Amniotic stem cell (primary cell): ENCODE measurements at regions not wholly inside any gene's neighbourhood (a gene's known extent, or its start where the extent isn't known, plus 50 kb on each side); places are given as distances from the start of the nearest gene placed in this dataset.
"Not testable (repeated sequence)": the region's sequence is repeated elsewhere in the genome, so short reads cannot be mapped to it uniquely, and the experiment has no call there.

Source experiments
- DNase-seq: peaks from one replicate; lab custom pipeline; 2025; lab: John Stamatoyannopoulos, UW

DNA sequence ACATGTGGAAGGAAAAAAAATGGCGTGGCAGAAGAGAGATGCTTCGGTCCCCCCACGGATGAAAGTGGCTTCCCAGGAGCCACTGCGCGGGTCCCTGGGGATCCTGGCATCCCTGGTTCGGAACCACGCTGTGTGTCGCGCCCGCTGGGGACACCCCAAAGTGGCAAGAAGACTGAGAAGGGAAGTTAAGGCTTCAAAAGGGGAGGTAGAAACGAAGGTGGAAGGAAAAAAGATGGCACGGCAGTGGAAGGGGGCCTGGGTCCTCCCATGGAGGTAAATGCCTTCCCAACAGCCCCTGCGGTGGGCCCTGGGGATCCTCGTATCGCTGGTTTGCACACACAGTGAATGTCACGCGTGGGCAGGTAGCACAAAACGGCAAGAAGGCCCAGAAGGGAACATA lies 281.7 kb downstream of the ALG10 start:
- no peak for DNase-seq

DNA sequence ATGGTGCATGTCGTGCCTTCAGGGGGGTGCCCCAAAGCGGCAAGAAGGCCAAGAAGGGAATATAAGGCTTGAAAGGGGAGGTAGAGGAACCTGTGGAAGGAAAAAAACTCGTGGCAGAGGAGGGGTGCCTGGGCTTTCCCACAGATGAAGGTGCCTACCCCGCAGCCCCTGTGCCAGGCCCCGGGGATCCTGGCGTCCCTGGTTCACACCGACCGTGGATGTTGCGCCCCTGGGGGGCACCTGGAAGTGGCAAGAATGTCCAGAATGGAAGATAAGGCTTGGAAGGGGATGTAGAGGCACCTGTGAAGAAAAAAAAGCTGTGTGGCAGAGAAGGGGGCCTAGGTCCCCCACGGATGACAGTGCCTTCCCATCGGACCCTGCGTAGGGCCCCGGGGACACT lies 282.2 kb downstream of the ALG10 start:
- no peak for DNase-seq

DNA sequence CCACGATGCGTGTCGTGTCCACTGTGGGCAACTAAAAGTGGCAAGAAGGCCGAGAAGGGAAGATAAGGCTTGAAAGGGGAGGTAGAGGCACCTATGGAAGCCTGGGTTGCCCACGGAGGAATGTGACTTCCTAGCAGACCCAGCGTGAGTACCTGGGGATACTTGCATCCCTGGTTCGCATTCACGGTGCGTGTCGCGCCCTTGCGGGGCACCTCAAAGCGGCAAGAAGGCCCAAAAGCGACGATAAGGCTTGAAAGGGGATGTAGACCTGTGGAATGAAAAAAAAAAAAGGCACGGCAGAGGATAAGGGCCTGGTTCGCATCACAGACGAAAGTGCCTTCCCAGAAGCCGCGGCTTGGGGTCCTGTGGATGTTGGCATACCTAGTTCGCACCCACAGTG lies 282.9 kb downstream of the ALG10 start:
- DNase-seq, result no peak

DNA sequence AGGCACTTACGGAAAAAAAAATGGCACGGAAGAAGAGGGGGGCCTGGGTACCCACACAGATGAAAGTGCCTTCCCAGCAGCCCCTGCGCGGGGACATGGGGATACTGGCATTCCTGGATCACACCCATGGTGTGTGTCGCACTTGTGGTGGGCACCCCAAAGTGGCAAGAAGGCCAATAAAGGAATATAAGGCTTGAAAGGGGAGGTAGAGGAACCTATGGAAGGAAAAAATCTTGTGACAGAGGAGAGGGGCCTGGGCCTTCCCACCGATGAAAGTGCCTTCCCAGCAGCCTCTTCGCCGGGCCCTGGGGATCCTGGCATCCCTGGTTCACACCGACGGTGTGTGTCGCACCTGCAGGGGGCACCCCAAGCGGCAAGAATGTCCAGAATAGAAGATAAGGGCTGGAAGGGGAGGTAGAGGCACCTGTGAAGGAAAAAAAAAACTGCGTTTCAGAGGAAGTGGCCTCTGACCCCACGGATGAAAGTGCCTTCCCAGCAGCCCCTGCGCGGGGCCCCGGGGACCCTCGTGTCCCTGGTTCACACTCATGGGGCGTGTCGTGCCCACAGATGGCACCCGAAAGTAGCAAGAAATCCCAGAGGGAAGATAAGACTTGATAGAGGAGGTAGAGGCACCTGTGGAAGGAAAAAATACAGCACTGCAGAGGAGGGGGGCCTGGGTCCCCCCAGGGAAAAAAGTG lies 284.0 kb downstream of the ALG10 start:
- no peak for DNase-seq

DNA sequence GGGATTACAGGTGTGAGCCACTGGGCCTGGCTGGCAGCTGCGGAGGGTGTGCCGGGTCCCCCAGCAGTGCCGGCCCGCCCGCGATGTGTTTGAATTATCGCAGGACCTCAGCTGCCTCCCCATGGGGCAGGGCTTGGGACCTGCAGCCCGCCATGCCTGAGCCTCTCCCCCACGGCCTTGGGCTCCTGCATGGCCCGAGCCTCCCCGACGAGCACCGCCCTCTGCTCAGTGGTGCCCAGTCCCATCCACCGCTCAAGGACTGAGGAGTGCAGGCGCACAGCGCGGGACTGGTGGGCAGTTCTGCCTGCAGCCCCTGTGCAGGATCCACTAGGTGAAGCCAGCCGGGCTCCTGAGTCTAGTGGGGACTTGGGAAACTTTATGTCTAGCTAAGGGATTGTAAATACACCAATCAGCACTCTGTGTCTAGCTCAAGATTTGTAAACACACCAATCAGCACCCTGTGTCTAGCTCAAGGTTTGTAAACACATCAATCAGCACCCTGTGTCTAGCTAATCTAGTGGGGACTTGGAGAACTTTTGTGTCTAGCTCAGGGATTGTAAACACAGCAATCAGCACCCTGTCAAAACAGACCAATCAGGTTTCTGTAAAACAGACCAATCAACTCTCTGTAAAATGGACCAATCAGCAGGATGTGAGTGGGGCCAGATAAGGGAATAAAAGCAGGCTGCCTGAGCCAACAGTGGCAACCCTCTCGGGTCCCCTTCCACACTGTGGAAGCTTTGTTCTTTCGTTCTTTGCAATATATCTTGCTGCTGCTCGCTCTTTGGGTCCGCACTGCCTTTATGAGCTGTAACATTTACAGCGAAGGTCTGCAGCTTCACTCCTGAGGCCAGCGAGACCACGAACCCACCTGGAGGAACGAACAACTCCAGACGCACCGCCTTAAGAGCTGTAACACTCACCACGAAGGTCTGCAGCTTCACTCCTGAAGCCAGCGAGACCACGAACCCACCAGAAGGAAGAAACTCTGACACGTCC lies 287.8 kb downstream of the ALG10 start:
- DNase-seq, result not testable (repeated sequence)

DNA sequence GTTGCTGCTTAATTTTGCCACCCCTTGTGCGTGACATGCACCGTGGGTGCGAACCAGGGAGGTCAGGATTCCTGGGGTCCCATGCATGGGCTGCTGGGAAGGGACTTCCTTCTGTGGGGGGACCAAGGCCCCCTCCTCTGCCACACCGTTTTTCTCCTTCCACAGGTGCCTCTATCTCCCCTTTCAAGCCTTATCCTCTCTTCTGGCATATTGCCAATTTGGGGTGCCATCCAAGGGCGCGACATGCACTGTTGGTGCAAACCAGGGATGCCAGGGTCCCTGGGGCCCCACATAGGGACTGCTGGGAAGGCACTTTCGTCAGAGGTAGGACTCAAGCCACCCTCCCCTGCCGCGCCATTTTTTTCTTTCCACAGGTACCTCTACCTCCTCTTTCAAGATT lies 289.0 kb downstream of the ALG10 start:
- no peak for DNase-seq

DNA sequence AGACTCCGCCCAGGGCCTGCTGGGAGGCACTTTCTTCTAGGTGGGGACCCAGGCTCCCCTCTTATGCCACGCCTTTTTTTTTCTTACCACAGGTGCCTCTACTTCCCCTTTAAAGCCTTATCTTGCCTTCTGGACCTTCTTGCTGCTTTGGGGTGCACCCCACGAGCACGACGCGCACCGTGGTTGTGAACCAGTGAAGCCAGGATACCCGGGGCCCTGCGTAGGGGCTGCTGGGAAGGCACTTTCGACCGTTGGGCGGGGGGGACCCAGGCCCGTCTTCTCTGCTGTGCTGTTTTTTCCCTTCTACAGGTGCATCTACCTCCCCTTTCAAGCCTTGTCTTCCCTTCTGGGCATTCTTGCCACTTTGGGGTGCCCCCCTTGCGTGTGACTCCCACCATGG lies 305.4 kb downstream of the ALG10 start:
- no peak for DNase-seq

DNA sequence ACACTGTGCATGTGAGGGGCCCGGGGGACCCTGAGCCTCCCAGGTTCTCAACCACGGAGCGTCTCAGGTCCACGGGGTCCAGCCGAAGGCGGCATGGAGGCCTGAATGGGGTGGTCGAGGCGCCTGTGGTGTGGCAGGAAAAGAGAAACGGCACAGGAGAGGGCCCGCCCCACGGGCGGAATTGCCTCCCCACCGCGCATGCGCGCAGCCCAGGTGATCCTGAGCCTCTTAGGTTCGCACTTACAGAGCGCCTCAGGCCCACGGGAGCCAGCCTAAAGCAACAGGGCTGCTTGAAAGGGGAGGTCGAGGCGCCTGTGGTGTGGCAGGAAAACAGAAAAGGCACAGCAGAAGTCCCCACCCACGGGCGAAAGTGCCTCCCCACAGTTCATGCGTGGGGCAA lies 311.0 kb downstream of the ALG10 start:
- no peak for DNase-seq

DNA sequence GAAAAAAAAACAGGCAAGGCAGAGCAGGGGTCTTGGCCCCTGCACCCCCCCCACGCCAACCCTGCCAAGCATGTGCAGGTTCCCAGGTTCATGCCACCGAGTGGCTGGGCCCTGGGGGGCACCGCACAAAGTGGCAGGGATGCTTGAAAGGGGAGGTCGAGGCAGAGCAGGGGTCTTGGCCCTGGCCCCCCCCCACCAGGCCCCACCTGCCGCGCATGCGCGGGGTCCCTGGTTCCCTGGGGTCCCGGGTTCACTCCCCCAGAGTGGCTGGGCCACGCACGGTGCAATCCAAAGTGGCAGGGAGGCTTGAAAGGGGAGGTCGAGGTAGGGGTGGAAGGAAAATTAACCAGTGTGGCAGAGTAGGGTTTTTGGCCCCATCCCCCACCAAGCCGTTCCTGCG lies 312.2 kb downstream of the ALG10 start:
- no peak for DNase-seq

DNA sequence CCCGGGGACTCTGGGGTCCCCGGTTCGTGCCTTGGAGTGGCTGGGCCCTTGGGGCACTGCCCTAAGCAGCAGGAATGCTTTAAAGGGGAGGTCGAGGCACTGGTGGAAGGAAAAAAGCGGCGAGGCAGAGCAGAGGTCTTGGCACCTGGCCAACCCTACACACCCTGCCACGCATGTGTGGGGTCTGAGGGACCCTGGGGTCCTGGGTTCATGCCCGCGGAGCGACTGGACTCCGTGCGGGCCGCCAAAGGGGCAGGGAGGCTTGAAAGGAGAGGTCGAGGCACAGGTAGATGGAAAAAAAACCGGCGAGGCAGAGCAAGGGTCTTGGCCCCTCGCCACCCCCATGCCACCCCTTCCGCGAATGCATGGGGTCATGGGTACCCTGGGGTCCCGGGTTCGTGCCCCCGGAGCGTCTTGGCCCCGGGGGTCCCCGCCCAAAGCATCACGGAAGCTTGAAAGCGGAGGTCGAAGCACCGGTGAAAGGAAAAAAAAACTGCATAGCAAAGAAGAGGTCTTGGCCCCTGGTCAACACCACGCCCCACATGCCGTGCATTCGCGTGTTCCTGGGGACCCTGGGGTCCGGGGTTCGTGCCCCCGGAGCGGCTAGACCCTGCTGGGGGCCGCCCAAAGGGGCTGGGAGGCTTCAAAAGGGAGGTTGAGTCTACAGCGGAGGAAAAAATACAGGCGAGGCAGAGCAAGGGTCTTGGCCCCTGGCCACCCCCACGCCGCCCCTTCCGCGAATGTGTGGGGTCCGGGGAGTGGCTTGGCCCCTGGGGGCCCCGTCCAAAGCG lies 312.9 kb downstream of the ALG10 start:
- DNase-seq, result no peak

DNA sequence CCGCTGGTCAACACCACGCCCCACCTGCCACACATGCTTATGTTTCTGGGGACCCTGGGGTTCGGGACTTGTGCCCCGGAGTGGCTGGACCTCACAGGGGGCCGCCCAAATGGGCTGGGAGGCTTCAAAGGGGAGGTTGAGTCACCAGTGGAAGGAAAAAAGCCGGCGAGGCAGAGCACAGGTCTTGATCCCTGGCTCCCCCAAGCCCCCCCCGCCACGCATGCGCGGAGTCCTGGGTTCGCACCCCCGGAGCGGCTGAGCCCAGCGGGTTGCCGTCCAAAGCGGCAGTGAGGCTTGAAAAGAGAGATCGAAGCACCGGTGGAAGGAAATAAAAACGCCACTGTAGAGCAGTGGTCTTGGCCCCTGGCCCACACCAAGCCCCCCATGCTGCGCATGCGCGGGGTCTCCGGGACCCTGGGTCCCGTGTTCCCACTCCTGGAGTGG lies 313.5 kb downstream of the ALG10 start:
- no peak for DNase-seq

DNA sequence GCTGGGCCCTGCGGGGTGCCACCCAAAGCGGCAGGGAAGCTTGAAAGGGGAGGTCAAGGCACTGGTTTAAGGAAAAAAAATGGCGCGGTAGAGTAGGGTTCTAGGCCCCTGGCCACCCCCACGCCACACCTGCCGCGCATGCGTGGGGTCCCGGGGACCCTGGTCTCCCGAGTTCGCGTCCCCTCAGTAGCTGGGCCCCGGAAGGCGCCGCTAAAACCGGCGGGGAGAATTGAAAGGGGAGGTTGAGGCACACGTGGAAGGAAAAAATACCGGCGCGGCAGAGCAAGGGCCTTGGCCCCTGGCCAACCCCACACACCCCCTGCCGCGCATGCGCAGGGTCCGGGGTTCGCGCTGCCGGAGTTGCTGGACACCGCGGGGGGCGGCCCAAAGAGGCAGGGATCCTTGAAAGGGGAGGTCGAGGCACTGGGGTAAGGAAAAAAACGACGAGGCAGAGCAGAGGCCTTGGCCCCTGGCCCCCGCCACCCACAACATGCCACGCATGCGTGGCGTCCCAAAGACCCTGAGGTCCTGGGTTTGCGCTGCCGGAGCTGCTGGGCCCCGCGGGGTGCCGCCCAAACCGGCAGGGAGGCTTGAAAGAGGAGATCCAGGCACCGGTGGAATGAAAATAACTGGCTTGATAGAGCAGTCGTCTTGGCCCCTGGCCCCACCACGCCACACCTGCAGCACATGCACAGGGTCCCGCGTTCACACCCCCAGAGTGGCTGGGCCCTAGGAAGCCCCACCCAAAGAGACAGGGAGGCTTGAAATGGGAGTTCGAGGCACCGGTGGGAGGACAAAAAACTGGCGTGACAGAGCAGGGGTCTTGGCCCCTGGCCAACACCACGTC lies 314.5 kb downstream of the ALG10 start:
- no peak for DNase-seq

DNA sequence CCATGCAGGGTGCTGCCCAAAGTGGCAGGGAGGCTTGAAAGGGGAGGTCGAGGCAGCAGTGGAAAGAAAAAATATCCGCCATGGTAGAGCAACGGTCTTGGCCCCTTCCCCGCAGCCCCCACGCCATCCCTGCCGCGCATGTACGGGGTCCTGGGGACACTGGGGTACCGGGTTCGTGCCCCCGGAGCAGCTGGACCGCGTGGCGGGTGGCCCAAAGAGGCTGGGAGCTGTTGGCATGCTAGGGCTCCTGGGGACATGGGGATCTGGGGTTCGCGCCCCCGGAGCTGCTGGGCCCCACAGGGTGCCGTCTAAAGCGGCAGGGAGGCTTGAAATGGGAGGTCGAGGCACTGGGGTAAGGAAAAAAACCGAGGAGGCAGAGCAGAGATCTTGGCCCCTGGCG lies 316.5 kb downstream of the ALG10 start:
- DNase-seq, result no peak

DNA sequence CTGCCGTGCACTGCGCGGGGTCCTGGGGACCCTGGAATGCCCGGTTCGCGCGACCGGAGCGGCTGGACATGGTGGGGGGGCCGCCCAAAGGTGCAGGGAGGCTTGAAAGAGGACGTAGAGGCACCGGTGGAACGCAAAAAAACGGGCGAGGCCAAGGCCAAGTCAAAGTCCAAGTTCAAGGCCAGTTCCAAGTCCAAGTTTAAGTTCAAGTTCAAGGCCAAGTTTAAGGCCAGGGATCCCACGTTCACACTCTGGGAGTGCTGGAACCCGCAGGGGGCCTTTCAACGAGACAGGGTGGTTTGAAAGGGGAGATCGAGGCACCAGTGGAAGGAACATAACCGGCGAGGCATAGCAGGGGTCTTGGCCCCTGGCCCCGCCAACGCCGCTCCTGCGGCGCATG lies 317.6 kb downstream of the ALG10 start:
- no peak for DNase-seq

DNA sequence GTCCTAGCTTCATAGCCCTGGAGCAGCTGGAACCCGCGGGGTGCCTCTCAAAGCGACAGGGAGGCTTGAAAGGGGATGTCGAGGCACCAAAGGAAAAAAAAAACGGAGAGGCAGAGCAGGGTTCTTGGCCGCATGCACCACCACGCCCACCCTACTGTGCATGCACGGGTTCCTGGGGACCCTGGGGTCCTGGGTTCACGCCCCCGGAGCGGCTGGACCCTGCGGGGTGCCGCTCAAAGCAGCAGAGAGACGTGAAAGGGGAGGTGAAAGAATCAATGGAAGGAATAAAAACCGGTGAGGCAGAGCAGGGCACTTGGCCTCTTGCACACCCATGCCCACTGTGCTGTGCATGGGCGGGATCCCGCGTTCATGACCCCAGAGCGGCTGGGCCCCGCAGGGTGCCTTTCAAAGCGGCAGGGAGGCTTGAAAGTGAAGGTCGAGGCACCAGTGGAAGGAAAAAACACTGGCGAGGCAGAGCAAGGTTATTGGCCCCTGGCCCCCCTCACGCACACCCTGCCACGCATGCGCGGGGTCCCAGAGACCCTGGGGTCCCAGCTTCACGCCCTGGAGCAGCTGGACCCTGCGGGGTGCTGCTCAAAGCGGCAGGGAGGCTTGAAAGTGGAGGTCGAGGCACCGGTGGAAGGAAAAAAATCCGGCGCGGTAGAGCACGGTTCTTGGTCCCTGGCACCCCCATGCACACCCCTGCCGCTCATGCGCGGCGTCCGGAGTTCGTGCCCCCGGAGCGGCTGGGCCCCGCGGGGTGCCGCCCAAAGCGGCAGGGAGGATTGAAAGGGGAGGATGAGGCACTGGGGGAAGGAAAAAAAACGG lies 318.5 kb downstream of the ALG10 start:
- no peak for DNase-seq

DNA sequence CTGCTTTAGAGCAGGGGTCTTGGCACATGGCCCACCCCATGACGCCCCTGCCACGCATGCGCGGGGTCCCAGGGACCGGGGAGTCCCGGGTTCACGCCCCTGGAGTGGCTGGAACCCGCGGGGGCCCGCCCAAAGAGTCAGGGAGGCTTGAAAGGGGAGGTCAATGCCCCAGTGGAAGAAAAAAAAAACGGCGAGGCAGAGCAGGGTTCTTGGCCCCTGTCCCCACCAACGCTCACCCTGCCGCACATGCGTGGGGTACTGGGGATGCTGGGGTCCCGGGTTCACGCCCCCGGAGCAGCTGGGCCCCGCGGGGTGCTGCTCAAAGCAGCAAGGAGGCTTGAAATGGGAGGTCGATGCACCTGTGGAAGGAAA lies 319.1 kb downstream of the ALG10 start:
- no peak for DNase-seq

DNA sequence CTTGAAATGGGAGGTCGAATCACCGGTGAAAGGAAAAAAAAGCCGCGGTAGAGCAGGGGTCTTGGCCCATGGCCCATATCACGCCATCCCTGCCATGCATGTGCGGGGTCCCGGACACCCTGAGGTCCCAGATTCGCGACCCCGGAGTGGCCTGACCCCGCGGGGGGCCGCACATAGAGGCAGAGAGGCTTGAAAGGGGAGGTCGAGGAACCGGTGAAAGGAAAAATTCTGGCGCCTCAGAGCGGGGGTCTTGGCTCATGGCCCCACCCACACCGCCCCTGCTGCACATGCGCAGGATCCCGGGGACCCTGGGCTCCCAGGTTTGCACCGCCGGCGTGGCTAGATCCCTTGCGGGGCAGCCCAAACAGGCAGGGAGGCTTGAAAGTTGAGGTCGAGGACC lies 319.8 kb downstream of the ALG10 start:
- no peak for DNase-seq

DNA sequence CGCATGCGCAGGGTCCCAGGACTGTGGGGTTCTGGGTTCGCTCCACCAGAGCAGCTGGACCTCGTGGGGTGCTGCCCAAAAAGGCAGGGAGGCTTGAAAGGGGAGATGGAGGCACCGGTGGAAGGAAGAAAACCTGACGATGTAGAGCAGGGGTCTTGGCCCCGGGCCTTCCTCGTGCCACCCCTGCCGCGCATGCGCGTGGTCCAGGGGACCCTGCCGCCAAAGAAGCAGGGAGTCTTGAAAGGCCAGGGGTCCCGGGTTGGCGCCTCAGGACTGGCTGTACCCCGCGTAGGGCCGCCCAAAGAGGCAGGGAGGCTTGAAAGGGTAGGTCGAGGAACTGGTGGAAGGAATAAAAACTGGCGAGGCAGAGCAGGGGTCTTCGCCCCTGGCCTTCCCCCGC lies 321.0 kb downstream of the ALG10 start:
- no peak for DNase-seq

DNA sequence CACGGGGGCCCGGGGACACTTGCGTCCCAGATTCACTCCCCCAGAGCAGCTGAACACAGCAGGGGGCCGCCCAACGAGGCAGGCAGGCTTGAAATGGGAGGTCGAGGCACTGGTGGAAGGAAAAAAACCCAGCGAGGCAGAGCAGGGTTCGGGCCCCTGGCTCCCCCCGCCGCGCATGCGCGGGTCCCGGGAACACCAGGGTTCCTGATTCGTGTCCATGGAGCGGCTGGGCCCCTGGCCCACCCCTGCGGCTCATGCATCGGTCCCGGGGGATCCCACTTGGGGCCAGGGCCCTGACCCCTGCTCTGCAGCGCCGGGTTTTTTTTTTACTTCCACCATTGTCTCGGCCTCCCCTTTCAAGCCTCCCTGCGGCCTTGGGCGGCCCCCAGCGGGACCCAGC lies 321.5 kb downstream of the ALG10 start:
- no peak for DNase-seq

DNA sequence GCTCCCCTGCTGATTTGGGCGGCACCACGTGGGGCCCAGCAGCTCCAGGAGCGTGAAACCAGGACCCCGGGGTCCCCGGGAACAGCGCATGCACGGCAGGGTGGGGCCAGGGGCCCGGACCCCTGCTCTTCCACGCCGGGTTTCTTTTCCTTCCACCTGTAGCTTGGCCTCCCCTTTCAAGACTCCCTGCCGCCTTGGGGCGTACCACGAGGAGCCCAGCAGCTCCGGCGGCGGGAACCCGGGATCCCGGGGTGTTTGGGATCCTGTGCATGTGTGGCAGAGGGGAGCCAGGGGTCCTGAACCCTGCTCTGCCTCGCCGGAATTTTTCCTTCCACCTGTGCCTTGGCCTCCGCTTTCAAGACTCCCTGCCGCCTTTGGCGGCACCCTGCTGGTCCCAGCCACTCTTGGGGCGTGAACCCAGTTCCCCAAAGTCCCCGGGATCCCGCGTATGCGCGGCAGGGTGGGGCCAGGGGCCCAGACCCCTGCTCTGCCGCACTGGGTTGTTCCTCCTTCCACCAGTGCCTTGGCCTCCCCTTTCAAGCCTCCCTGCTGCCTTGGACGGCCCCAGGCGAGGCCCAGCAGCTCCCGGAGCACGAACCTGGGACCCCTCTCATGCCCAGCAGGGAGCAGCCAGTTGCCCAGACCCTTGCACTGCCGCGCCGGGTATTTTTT lies 322.7 kb downstream of the ALG10 start:
- DNase-seq, result no peak
